ENCODE measurements at regions not wholly inside any gene's neighbourhood (a gene's known extent, or its start where the extent isn't known, plus 50 kb on each side); places are given as distances from the start of the nearest gene placed in this dataset.
"Not testable (repeated sequence)": the region's sequence is repeated elsewhere in the genome, so short reads cannot be mapped to it uniquely, and the experiment has no call there.

DNA sequence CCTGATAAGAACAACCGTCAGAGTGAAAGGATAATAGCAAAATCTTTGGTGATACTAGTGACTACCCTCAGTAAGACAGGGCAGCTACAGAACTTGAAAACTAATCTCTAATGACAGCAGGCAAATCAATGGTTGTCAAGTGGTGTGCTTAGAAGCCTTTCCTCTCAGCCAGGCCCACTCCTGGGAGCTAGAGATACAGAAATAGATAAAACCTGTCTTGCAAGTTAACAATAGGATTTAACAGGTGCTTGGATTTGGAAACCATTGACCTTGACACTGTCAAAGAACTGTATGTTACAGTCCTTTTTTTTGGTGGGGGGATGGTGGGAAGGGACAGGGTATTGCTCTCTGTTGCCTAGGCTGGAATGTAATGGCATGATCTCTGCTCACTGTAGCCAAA is 118.6 kb downstream of the BASP1 start:
- Histone ChIP-seq H3K27me3 (replicated peaks; ENCODE audit: control insufficient read depth, insufficient read depth, low read length) (no peaks in the 10 kb centered on the region), H3K36me3 (ENCODE audit: control insufficient read depth, insufficient read depth, low read length) (no peaks in the 10 kb centered on the region), H3K9me3 (peaks cover 6% of the 10 kb centered on the region), H3K4me1 (peaks cover 8% of the 10 kb centered on the region; the same call in 1 of the 2 replicates), H3K4me3 (ENCODE audit: low read depth, low read length) (no peak overlapping the region)
- H3K36me3 Mint-ChIP-seq (ENCODE audit: insufficient read depth, unreplicated experiment): no peaks in the 10 kb centered on the region
- H3K4me3 Mint-ChIP-seq (ENCODE audit: unreplicated experiment): no peak overlapping the region
- H3K4me1 Mint-ChIP-seq (ENCODE audit: low read depth, unreplicated experiment): peaks cover 17% of the 10 kb centered on the region
- H3K27me3 Mint-ChIP-seq (ENCODE audit: insufficient read depth, unreplicated experiment): no peaks in the 10 kb centered on the region
- DNase-seq: no peak
- no TSS peak for BruUV-seq (replicated peaks)
- no peak overlapping the region for H3K27ac Mint-ChIP-seq (ENCODE audit: unreplicated experiment)
- H3K9me3 Mint-ChIP-seq (ENCODE audit: unreplicated experiment): peaks cover 29% of the 10 kb centered on the region
- CTCF ChIA-PET: no interaction called here
- POLR2A ChIA-PET: no interaction called here
- TF ChIP-seq, protein P1, sequence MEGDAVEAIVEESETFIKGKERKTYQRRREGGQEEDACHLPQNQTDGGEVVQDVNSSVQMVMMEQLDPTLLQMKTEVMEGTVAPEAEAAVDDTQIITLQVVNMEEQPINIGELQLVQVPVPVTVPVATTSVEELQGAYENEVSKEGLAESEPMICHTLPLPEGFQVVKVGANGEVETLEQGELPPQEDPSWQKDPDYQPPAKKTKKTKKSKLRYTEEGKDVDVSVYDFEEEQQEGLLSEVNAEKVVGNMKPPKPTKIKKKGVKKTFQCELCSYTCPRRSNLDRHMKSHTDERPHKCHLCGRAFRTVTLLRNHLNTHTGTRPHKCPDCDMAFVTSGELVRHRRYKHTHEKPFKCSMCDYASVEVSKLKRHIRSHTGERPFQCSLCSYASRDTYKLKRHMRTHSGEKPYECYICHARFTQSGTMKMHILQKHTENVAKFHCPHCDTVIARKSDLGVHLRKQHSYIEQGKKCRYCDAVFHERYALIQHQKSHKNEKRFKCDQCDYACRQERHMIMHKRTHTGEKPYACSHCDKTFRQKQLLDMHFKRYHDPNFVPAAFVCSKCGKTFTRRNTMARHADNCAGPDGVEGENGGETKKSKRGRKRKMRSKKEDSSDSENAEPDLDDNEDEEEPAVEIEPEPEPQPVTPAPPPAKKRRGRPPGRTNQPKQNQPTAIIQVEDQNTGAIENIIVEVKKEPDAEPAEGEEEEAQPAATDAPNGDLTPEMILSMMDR (IDR thresholded peaks at IDR 0.05; ENCODE audit: insufficient read depth in 1 of 2, low read depth in 1 of 2, low read length in 1 of 2, severe bottlenecking in 1 of 2, unreplicated experiment in 1 of 2): no peak
- intact Hi-C loops (cut with micrococcal nuclease; ENCODE audit: unreplicated experiment): no loop called here

DNA sequence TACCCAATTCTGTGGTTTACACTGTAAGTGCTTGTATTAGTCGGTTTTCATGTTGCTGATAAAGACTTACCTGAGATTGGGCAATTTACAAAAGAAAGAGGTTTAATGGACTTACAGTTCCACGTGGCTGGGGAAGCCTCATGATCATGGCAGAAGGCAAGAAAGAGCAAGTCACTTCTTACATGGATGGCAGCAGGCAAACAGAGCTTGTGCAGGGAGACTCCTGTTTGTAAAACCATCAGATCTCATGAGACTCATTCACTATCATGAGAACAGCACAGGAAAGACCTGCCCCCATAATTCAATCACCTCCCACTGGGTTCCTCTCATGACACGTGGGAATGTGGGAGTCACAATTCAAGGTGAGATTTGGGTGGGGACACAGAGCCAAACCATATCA is 119.3 kb downstream of the BASP1 start:
- DNase-seq; H3K9me3 ChIP-seq; intact Hi-C loops (cut with micrococcal nuclease; ENCODE audit: unreplicated experiment); BruUV-seq (replicated peaks); H3K27me3 ChIP-seq (replicated peaks; ENCODE audit: control insufficient read depth, insufficient read depth, low read length); H3K36me3 Mint-ChIP-seq (ENCODE audit: insufficient read depth, unreplicated experiment); H3K27me3 Mint-ChIP-seq (ENCODE audit: insufficient read depth, unreplicated experiment); CTCF ChIA-PET; H3K27ac Mint-ChIP-seq (ENCODE audit: unreplicated experiment); H3K36me3 ChIP-seq (ENCODE audit: control insufficient read depth, insufficient read depth, low read length); POLR2A ChIA-PET; H3K4me3 ChIP-seq (ENCODE audit: low read depth, low read length); H3K4me3 Mint-ChIP-seq (ENCODE audit: unreplicated experiment): not testable (repeated sequence)
- H3K4me1 ChIP-seq: peaks cover 13% of the 10 kb centered on the region; the same call in 1 of the 2 replicates
- Mint-ChIP-seq H3K9me3 (ENCODE audit: unreplicated experiment) (peaks cover 22% of the 10 kb centered on the region), H3K4me1 (ENCODE audit: low read depth, unreplicated experiment) (peaks cover 22% of the 10 kb centered on the region)

DNA sequence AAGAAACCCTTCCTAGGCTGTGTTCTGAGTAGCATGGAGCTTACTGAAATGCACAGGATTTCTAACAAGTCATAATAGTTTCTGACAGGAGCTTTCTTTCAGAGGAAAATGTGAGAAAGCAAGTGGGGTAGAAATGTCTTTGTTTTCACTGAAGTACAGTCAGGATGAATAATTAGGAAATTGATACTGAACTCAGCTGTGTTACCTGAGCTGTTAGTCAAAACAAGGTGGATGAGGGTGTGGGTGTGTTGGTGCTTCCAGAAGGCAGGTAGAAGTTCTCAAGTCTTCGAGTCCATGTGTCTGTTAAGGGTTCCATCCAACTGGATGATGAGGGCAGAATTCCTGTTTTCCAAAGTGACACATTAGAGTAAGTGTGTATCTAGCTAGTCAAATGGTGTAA is 122.4 kb downstream of the BASP1 start:
- Histone ChIP-seq H3K4me1 (peaks cover 25% of the 10 kb centered on the region), H3K36me3 (ENCODE audit: control insufficient read depth, insufficient read depth, low read length) (no peaks in the 10 kb centered on the region), H3K27me3 (replicated peaks; ENCODE audit: control insufficient read depth, insufficient read depth, low read length) (no peaks in the 10 kb centered on the region), H3K9me3 (peaks cover 6% of the 10 kb centered on the region), H3K4me3 (ENCODE audit: low read depth, low read length) (no peak overlapping the region)
- H3K36me3 Mint-ChIP-seq (ENCODE audit: insufficient read depth, unreplicated experiment): no peaks in the 10 kb centered on the region
- no peaks in the 10 kb centered on the region for H3K27me3 Mint-ChIP-seq (ENCODE audit: insufficient read depth, unreplicated experiment)
- intact Hi-C loops (cut with micrococcal nuclease; ENCODE audit: unreplicated experiment): no loop called here
- no TSS peak for BruUV-seq (replicated peaks)
- CTCF ChIA-PET: no interaction called here
- TF ChIP-seq, protein P1 (IDR thresholded peaks at IDR 0.05; ENCODE audit: insufficient read depth in 1 of 2, low read depth in 1 of 2, low read length in 1 of 2, severe bottlenecking in 1 of 2, unreplicated experiment in 1 of 2): no peak
- peaks cover 6% of the 10 kb centered on the region for H3K9me3 Mint-ChIP-seq (ENCODE audit: unreplicated experiment)
- no peak overlapping the region for H3K27ac Mint-ChIP-seq (ENCODE audit: unreplicated experiment)
- POLR2A ChIA-PET: no interaction called here
- H3K4me3 Mint-ChIP-seq (ENCODE audit: unreplicated experiment): no peak overlapping the region
- DNase-seq: no peak
- peaks cover 28% of the 10 kb centered on the region for H3K4me1 Mint-ChIP-seq (ENCODE audit: low read depth, unreplicated experiment)

DNA sequence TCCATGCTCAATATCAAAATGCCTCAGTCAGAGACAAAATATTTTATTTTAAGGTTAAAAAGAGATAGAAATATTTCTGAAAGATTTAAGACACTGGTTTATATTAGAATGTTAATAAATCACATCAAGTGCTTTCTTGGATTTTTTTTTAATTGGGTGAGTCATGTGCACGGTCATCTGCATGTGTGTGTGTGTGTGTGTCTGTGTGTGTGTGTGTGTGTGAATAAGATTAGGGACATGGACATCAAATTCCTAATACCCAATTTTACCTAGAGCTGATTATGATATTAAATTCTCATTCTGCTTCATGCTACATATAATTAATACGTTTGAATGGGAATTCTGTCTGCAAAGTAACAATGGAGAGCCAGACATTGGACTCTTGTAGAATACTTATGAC is 122.9 kb downstream of the BASP1 start:
- H3K4me1 Mint-ChIP-seq (ENCODE audit: low read depth, unreplicated experiment): peaks cover 33% of the 10 kb centered on the region
- no peak overlapping the region for H3K4me3 ChIP-seq (ENCODE audit: low read depth, low read length)
- H3K9me3 Mint-ChIP-seq (ENCODE audit: unreplicated experiment): peaks cover 6% of the 10 kb centered on the region
- no peak overlapping the region for H3K27ac Mint-ChIP-seq (ENCODE audit: unreplicated experiment)
- DNase-seq: no peak
- BruUV-seq (replicated peaks): no TSS peak
- no peaks in the 10 kb centered on the region for H3K27me3 Mint-ChIP-seq (ENCODE audit: insufficient read depth, unreplicated experiment)
- intact Hi-C loops (cut with micrococcal nuclease; ENCODE audit: unreplicated experiment): no loop called here
- H3K4me3 Mint-ChIP-seq (ENCODE audit: unreplicated experiment): no peak overlapping the region
- no peaks in the 10 kb centered on the region for H3K27me3 ChIP-seq (replicated peaks; ENCODE audit: control insufficient read depth, insufficient read depth, low read length)
- H3K36me3 ChIP-seq (ENCODE audit: control insufficient read depth, insufficient read depth, low read length): no peaks in the 10 kb centered on the region
- peaks cover 6% of the 10 kb centered on the region for H3K9me3 ChIP-seq
- no peaks in the 10 kb centered on the region for H3K36me3 Mint-ChIP-seq (ENCODE audit: insufficient read depth, unreplicated experiment)
- H3K4me1 ChIP-seq: peaks cover 25% of the 10 kb centered on the region
- ChIA-PET CTCF (no interaction called here), POLR2A (no interaction called here)
- TF ChIP-seq, protein P1 (IDR thresholded peaks at IDR 0.05; ENCODE audit: insufficient read depth in 1 of 2, low read depth in 1 of 2, low read length in 1 of 2, severe bottlenecking in 1 of 2, unreplicated experiment in 1 of 2): no peak
